ENCODE measurements at regions not wholly inside any gene's neighbourhood (a gene's known extent, or its start where the extent isn't known, plus 50 kb on each side); places are given as distances from the start of the nearest gene placed in this dataset.
"Not testable (repeated sequence)": the region's sequence is repeated elsewhere in the genome, so short reads cannot be mapped to it uniquely, and the experiment has no call there.

DNA sequence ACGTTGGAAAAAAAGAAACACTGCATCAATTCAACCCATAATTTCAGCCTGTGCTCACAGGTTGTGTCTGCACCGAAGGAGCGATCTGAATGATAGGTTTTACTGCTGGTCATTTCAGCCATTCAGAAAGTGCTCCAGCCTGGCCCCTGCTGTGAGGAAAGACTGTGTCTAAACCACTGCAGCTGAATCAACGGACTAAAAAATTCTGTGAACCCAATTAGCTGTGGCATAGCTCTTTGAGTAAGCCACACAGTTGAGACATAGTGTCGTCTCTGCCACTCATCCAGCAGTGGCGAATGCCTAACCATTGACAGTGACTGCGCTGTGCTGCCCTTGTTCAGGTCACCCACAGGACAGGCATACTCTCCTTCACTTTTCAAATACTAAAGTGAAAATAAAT, 179.8 kb downstream of the COG6 start (continued):
- TF ChIP-seq, protein P1, sequence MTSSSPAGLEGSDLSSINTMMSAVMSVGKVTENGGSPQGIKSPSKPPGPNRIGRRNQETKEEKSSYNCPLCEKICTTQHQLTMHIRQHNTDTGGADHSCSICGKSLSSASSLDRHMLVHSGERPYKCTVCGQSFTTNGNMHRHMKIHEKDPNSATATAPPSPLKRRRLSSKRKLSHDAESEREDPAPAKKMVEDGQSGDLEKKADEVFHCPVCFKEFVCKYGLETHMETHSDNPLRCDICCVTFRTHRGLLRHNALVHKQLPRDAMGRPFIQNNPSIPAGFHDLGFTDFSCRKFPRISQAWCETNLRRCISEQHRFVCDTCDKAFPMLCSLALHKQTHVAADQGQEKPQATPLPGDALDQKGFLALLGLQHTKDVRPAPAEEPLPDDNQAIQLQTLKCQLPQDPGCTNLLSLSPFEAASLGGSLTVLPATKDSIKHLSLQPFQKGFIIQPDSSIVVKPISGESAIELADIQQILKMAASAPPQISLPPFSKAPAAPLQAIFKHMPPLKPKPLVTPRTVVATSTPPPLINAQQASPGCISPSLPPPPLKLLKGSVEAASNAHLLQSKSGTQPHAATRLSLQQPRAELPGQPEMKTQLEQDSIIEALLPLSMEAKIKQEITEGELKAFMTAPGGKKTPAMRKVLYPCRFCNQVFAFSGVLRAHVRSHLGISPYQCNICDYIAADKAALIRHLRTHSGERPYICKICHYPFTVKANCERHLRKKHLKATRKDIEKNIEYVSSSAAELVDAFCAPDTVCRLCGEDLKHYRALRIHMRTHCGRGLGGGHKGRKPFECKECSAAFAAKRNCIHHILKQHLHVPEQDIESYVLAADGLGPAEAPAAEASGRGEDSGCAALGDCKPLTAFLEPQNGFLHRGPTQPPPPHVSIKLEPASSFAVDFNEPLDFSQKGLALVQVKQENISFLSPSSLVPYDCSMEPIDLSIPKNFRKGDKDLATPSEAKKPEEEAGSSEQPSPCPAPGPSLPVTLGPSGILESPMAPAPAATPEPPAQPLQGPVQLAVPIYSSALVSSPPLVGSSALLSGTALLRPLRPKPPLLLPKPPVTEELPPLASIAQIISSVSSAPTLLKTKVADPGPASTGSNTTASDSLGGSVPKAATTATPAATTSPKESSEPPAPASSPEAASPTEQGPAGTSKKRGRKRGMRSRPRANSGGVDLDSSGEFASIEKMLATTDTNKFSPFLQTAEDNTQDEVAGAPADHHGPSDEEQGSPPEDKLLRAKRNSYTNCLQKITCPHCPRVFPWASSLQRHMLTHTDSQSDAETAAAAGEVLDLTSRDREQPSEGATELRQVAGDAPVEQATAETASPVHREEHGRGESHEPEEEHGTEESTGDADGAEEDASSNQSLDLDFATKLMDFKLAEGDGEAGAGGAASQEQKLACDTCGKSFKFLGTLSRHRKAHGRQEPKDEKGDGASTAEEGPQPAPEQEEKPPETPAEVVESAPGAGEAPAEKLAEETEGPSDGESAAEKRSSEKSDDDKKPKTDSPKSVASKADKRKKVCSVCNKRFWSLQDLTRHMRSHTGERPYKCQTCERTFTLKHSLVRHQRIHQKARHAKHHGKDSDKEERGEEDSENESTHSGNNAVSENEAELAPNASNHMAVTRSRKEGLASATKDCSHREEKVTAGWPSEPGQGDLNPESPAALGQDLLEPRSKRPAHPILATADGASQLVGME (CRISPR knock-in tag; IDR thresholded peaks at IDR 0.05): no peak
- no peak for TF ChIP-seq ZNF134 (CRISPR knock-in tag; conservative IDR thresholded peaks at IDR 0.05)

DNA sequence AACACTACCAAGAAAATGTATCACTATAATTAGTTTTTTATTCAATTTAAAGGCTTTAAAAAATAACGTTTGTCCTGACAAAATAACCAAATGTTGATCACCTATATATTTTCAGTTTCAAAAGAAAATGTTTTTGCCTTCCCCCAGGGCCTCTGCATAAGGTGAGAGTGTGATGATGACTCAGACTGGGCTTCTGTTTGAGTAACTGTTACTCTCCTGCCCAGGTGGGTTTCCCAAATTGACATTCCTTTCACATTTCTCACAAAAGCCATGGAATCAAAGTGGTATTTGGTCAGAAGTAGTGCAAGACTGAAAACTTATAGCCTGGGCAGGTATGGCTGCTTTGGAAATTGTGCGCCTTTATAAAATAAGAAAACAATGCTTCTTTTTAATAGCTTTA, 180.6 kb downstream of the COG6 start:
- ATAC-seq: no peak
- Histone ChIP-seq H3K4me3 (no peak overlapping the region), H2AFZ (ENCODE audit: low read depth, low read length) (no peak overlapping the region), H3K79me2 (ENCODE audit: control insufficient read depth, insufficient read depth, low read length) (no peaks in the 10 kb centered on the region), H3K36me3 (ENCODE audit: control insufficient read depth, insufficient read depth, low read length) (no peaks in the 10 kb centered on the region), H3K27me3 (ENCODE audit: control insufficient read depth in 2 of 2, insufficient read depth in 2 of 2, low read length in 2 of 2) (no peaks in the 10 kb centered on the region), H4K20me1 (replicated peaks; ENCODE audit: control insufficient read depth, insufficient read depth, low read length) (no peaks in the 10 kb centered on the region), H3K9me1 (ENCODE audit: control insufficient read depth, insufficient read depth, low read length) (no peaks in the 10 kb centered on the region), H3K9me3 (replicated peaks; ENCODE audit: control insufficient read depth, insufficient read depth, low read depth, low read length) (no peaks in the 10 kb centered on the region), H3K4me1 (replicated peaks in 1 of 2; ENCODE audit: control insufficient read depth in 2 of 2, insufficient read depth in 2 of 2, low read length in 2 of 2) (no peaks in the 10 kb centered on the region), H3K4me2 (ENCODE audit: insufficient read depth, low read length) (no peak overlapping the region), H3K27ac (ENCODE audit: extremely low read depth, low read depth, low read length) (no peak overlapping the region), H3K9ac (ENCODE audit: insufficient read depth in 1 of 2, low read depth in 2 of 2, low read length in 2 of 2) (no peak overlapping the region)
- in situ Hi-C loops (cut with MboI) (no loop called here), intact Hi-C loops (cut with micrococcal nuclease) (no loop called here)
- no peak for DNase-seq (ENCODE audit: extremely low read depth in 1 of 4, low spot score in 3 of 4)
- CTCF ChIA-PET (ENCODE audit: low intra/inter-chr PET ratio): no interaction called here
- WGBS (ENCODE audit: insufficient coverage, low coverage, missing lambda C conversion rate): 0% methylated on average over 2 of the region's 2 CpGs
- no peak for FAIRE-seq
- no TSS peak for BruUV-seq (replicated peaks)
- TF ChIP-seq TEAD1 (CRISPR knock-in tag; IDR thresholded peaks at IDR 0.05) (no peak), SIN3A (IDR thresholded peaks at IDR 0.05; ENCODE audit: borderline replicate concordance in 2 of 2, control insufficient read depth in 1 of 2, low read depth in 2 of 2, low read length in 2 of 2) (no peak), GABPB2 (CRISPR knock-in tag; conservative IDR thresholded peaks at IDR 0.05) (no peak), MYNN (IDR thresholded peaks at IDR 0.05) (no peak), MYNN (CRISPR knock-in tag; IDR thresholded peaks at IDR 0.05) (no peak)
- TF ChIP-seq, protein P2, sequence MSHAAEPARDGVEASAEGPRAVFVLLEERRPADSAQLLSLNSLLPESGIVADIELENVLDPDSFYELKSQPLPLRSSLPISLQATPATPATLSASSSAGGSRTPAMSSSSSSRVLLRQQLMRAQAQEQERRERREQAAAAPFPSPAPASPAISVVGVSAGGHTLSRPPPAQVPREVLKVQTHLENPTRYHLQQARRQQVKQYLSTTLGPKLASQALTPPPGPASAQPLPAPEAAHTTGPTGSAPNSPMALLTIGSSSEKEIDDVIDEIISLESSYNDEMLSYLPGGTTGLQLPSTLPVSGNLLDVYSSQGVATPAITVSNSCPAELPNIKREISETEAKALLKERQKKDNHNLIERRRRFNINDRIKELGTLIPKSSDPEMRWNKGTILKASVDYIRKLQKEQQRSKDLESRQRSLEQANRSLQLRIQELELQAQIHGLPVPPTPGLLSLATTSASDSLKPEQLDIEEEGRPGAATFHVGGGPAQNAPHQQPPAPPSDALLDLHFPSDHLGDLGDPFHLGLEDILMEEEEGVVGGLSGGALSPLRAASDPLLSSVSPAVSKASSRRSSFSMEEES (CRISPR knock-in tag; IDR thresholded peaks at IDR 0.05): no peak
- POLR2A ChIA-PET: no interaction called here

DNA sequence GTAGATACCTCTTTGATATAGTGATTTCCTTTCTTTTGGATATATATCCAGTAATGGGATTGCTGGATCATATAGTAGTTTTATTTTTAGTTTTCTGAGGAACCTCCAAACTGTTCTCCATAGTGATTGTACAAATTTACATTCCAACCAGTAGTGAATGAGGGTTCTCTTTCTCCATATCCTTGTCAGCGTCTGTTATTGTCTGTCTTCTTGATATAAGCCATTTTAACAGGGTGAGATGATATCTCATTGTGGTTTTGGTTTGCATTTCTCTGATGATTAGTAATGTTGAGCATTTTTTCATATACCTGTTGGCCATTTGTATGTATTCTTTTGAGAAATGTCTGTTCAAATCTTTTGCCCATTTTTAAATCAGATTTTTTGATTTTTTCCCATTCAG, 182.4 kb downstream of the COG6 start:
- H4K20me1 ChIP-seq (replicated peaks; ENCODE audit: control insufficient read depth, insufficient read depth, low read length); H3K9me1 ChIP-seq (ENCODE audit: control insufficient read depth, insufficient read depth, low read length); H3K9ac ChIP-seq (ENCODE audit: insufficient read depth in 1 of 2, low read depth in 2 of 2, low read length in 2 of 2); H3K4me1 ChIP-seq (replicated peaks in 1 of 2; ENCODE audit: control insufficient read depth in 2 of 2, insufficient read depth in 2 of 2, low read length in 2 of 2); H3K36me3 ChIP-seq (ENCODE audit: control insufficient read depth, insufficient read depth, low read length); DNase-seq (ENCODE audit: extremely low read depth in 1 of 4, low spot score in 3 of 4); in situ Hi-C loops (cut with MboI); H3K4me2 ChIP-seq (ENCODE audit: insufficient read depth, low read length); CTCF ChIA-PET (ENCODE audit: low intra/inter-chr PET ratio); H3K79me2 ChIP-seq (ENCODE audit: control insufficient read depth, insufficient read depth, low read length); H2AFZ ChIP-seq (ENCODE audit: low read depth, low read length); POLR2A ChIA-PET; FAIRE-seq; BruUV-seq (replicated peaks); H3K27me3 ChIP-seq (ENCODE audit: control insufficient read depth in 2 of 2, insufficient read depth in 2 of 2, low read length in 2 of 2); intact Hi-C loops (cut with micrococcal nuclease); H3K27ac ChIP-seq (ENCODE audit: extremely low read depth, low read depth, low read length); H3K9me3 ChIP-seq (replicated peaks; ENCODE audit: control insufficient read depth, insufficient read depth, low read depth, low read length); ATAC-seq; H3K4me3 ChIP-seq: not testable (repeated sequence)
- 0% methylated on average over 1 of the region's 1 CpG for WGBS (ENCODE audit: insufficient coverage, low coverage, missing lambda C conversion rate)
